SK-N-SH (cell line): ENCODE measurements at regions not wholly inside any gene's neighbourhood (a gene's known extent, or its start where the extent isn't known, plus 50 kb on each side); places are given as distances from the start of the nearest gene placed in this dataset.

Experiments
- CTCF ChIA-PET: fragments of 300-600, 350-600 bp; formaldehyde crosslinking; extraction: SDS; loops from one replicate; lab custom pipeline; 2021; lab: Yijun Ruan, JAX
- POLR2A ChIA-PET: fragments of 350-600 bp; sonication (Branson Sonifier 250); formaldehyde crosslinking; extraction: SDS; loops from one replicate; lab custom pipeline; 2020; ENCODE audit warnings: antibody characterized with exemption, inconsistent platforms; lab: Yijun Ruan, JAX
- DNase-seq: peaks from one replicate; pipeline ENCODE4 v3.0.0; 2012
- H2AFZ ChIP-seq: fragments of 200-600 bp; sonication (generic); 2 replicates; pipeline ENCODE4 v1.8.1; 2016; ENCODE audit warnings: antibody characterized with exemption, mild to moderate bottlenecking, low read depth
- H3F3A ChIP-seq: fragments of 200-600 bp; sonication (generic); replicated peaks from 2 replicates; pipeline ENCODE3; 2016; ENCODE audit warnings: antibody characterized with exemption, mild to moderate bottlenecking; ENCODE audit not compliant: insufficient read depth
- H3K27ac ChIP-seq, 2 experiments: fragments of 200-500 bp in 1 of 2; fragments of 200-600 bp in 1 of 2; sonication (Bioruptor generic) in 1 of 2; sonication (generic), shearing (Covaris generic) in 1 of 2; 2 replicates each; pipeline versions ENCODE4 v1.5.1 to v1.6.1; 2014 to 2016; ENCODE audit warnings: low read depth in 2 of 2, inconsistent platforms in 1 of 2, low read length in 1 of 2, mild to moderate bottlenecking in 1 of 2, mixed read lengths in 1 of 2
- H3K27me3 ChIP-seq: fragments of 200-600 bp; sonication (generic), shearing (Covaris generic); 2 replicates; pipeline ENCODE4 v1.6.1; 2016; ENCODE audit warnings: mixed run types; ENCODE audit not compliant: insufficient read depth
- H3K36me3 ChIP-seq, 2 experiments: fragments of 200-500 bp in 1 of 2; fragments of 200-600 bp in 1 of 2; sonication (Bioruptor generic) in 1 of 2; sonication (generic) in 1 of 2; replicated peaks in 1 of 2; 2 replicates each; pipeline versions ENCODE3 to v1.5.1; 2014 to 2016; ENCODE audit warnings: low read length in 1 of 2, mild to moderate bottlenecking in 1 of 2; ENCODE audit not compliant: insufficient read depth in 2 of 2, control insufficient read depth in 1 of 2
- H3K4me1 ChIP-seq, 2 experiments: fragments of 200-500 bp in 1 of 2; fragments of 200-600 bp in 1 of 2; sonication (Bioruptor generic) in 1 of 2; sonication (generic), shearing (Covaris generic) in 1 of 2; 2 replicates each; pipeline versions ENCODE4 v1.5.1 to v1.6.1; 2014 to 2016; ENCODE audit warnings: low read depth in 1 of 2, low read length in 1 of 2, mixed run types in 1 of 2; ENCODE audit not compliant: insufficient read depth in 2 of 2, control insufficient read depth in 1 of 2
- H3K4me2 ChIP-seq: fragments of 200-600 bp; sonication (generic), shearing (Covaris generic); 2 replicates; pipeline ENCODE4 v1.6.1; 2017; ENCODE audit warnings: mixed run types
- H3K4me3 ChIP-seq, 2 experiments: fragments of 200-500 bp in 1 of 2; fragments of 200-600 bp in 1 of 2; sonication (Bioruptor generic) in 1 of 2; sonication (generic), shearing (Covaris generic) in 1 of 2; 2 replicates each; pipeline versions ENCODE4 v1.5.1 to v1.8.1; 2014 to 2016; ENCODE audit warnings: low read depth in 2 of 2, inconsistent platforms in 1 of 2, low read length in 1 of 2, mild to moderate bottlenecking in 1 of 2, mixed read lengths in 1 of 2, moderate library complexity in 1 of 2
- H3K79me2 ChIP-seq: fragments of 200-600 bp; sonication (generic); 2 replicates; pipeline ENCODE4 v1.8.1; 2017; ENCODE audit warnings: mild to moderate bottlenecking; ENCODE audit not compliant: insufficient read depth
- H3K9ac ChIP-seq: fragments of 200-600 bp; sonication (generic); 2 replicates; pipeline ENCODE4 v1.6.1; 2017; ENCODE audit warnings: mixed run types
- H3K9me2 ChIP-seq: fragments of 200-600 bp; sonication (generic); 2 replicates; pipeline ENCODE4 v1.6.1; 2017; ENCODE audit warnings: mixed run types
- H3K9me3 ChIP-seq: fragments of 200-600 bp; sonication (generic); 2 replicates; pipeline ENCODE4 v1.6.1; 2017; ENCODE audit warnings: mixed run types, mild to moderate bottlenecking, moderate library complexity
- H4K20me1 ChIP-seq: fragments of 200-600 bp; sonication (generic); 2 replicates; pipeline ENCODE4 v1.6.1; 2017; ENCODE audit warnings: mild to moderate bottlenecking, mixed run types; ENCODE audit not compliant: insufficient read depth
- CHD2 ChIP-seq: fragments of 150-350 bp; IDR thresholded peaks from 2 replicates; pipeline ENCODE4 v1.6.1; 2018; ENCODE audit warnings: low read length; ENCODE audit not compliant: partially characterized antibody
- CTCF ChIP-seq: fragments of 200-600 bp; sonication (generic); IDR thresholded peaks from 2 replicates; pipeline ENCODE4 v1.6.1; 2017; ENCODE audit warnings: antibody characterized with exemption, mild to moderate bottlenecking, moderate library complexity
- ELF1 ChIP-seq: IDR thresholded peaks from 2 replicates; pipeline ENCODE4 v1.4.0; 2012
- EP300 ChIP-seq, 2 experiments: IDR thresholded peaks; 2 replicates each; pipeline versions ENCODE4 v1.4.0 to v1.6.1; 2012; ENCODE audit warnings: borderline replicate concordance in 1 of 2, low read depth in 1 of 2, low read length in 1 of 2
- FOSL2 ChIP-seq: IDR thresholded peaks from 2 replicates; pipeline ENCODE4 v1.4.0; 2012; ENCODE audit warnings: low read depth, mild to moderate bottlenecking, moderate library complexity, borderline replicate concordance
- JUND ChIP-seq: IDR thresholded peaks from 2 replicates; pipeline ENCODE4 v1.4.0; 2012
- RCOR1 ChIP-seq: fragments of 150-350 bp; IDR thresholded peaks from 2 replicates; pipeline ENCODE4 v1.6.1; 2017; ENCODE audit warnings: antibody characterized with exemption, low read length
- RXRA ChIP-seq: IDR thresholded peaks from 2 replicates; pipeline ENCODE4 v1.4.0; 2012; ENCODE audit warnings: low read depth, mild to moderate bottlenecking, borderline replicate concordance
- ZBTB33 ChIP-seq: IDR thresholded peaks from 2 replicates; pipeline ENCODE4 v1.4.0; 2012; ENCODE audit warnings: low read depth, borderline replicate concordance
- WGBS: methylation state at CpG from one replicate; pipeline ENCODE4 v1.1.6; 2017; ENCODE audit warnings: low lambda C conversion rate; 5-methylcytosine and 5-hydroxymethylcytosine counted together

- TF ChIP-seq ELF1 = no peak
- TF ChIP-seq ZBTB33 = no peak
Measured at GRCh38 chr2:59737299-59737698, 816.2 kb downstream of the BCL11A start (continued).

GRCh38 chr2:59734743-59735142 lies 818.7 kb downstream of the BCL11A start:
- H3K4me1 ChIP-seq = no peaks in the 10 kb centered on the region
- CTCF ChIA-PET = no interaction called here
- H3K27me3 ChIP-seq = no peaks in the 10 kb centered on the region
- no peak overlapping the region for H3K27ac ChIP-seq
- POLR2A ChIA-PET = no interaction called here
- H3K79me2 ChIP-seq = no peaks in the 10 kb centered on the region
- no peak overlapping the region for H2AFZ ChIP-seq
- no peak overlapping the region for H3K4me2 ChIP-seq
- no peak overlapping the region for H3K4me3 ChIP-seq
- no peaks in the 10 kb centered on the region for H4K20me1 ChIP-seq
- no peak overlapping the region for H3K9ac ChIP-seq
- no peak for TF ChIP-seq CHD2
- no peak for TF ChIP-seq EP300 (IDR thresholded peaks at IDR 0.05; ENCODE audit: borderline replicate concordance in 1 of 2, low read depth in 1 of 2, low read length in 1 of 2)
- no peak for TF ChIP-seq JUND
- no peak for TF ChIP-seq FOSL2
- TF ChIP-seq ZBTB33 = no peak
- TF ChIP-seq RXRA = no peak
- no peaks in the 10 kb centered on the region for H3K9me2 ChIP-seq
- 34% methylated on average over 4 of the region's 4 CpGs for WGBS
- H3K9me3 ChIP-seq = no peaks in the 10 kb centered on the region
- DNase-seq = no peak
- no peaks in the 10 kb centered on the region for H3F3A ChIP-seq
- no peaks in the 10 kb centered on the region for H3K36me3 ChIP-seq

- Histone ChIP-seq H3K4me1 (no peaks in the 10 kb centered on the region), H3K4me2 (no peak overlapping the region), H3K79me2 (no peaks in the 10 kb centered on the region), H3K9ac (no peak overlapping the region), H3K4me3 (no peak overlapping the region), H3K9me3 (no peaks in the 10 kb centered on the region), H3K36me3 (no peaks in the 10 kb centered on the region), H2AFZ (no peak overlapping the region), H3K27me3 (no peaks in the 10 kb centered on the region), H3F3A (no peaks in the 10 kb centered on the region), H3K27ac (no peak overlapping the region), H3K9me2 (no peaks in the 10 kb centered on the region), H4K20me1 (no peaks in the 10 kb centered on the region)
- no peak for DNase-seq
- CTCF ChIA-PET = no interaction called here
- 29% methylated on average over 3 of the region's 3 CpGs for WGBS
- POLR2A ChIA-PET = no interaction called here
- TF ChIP-seq CTCF (no peak), RCOR1 (no peak)
Measured at GRCh38 chr2:59733970-59734369, 819.5 kb downstream of the BCL11A start.
